ENCODE measurements at regions not wholly inside any gene's neighbourhood (a gene's known extent, or its start where the extent isn't known, plus 50 kb on each side); places are given as distances from the start of the nearest gene placed in this dataset.

DNA sequence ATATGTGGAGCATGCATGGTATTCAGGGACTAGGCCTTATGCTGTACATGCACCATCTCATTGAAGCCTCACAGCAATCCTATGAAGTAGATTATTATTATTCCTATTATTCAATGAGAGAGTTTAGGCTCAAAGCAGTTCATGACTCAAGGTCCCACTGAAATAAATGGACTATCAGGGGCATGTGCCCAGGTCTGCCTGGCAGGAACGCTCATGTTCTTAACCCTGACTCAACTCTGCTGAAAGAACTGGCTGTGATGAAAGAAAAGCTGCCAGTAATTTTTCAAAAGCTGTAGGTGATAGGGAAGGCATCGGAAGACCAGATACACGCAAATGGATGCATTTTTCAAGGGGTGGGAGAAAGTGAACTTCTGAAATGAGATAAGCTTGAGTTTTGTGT, 243.4 kb downstream of the PTTG2 start:
- TF ChIP-seq EZH2 (IDR thresholded peaks at IDR 0.05; ENCODE audit: borderline replicate concordance, low read depth, low read length) = no peak
- TF ChIP-seq, protein P1, sequence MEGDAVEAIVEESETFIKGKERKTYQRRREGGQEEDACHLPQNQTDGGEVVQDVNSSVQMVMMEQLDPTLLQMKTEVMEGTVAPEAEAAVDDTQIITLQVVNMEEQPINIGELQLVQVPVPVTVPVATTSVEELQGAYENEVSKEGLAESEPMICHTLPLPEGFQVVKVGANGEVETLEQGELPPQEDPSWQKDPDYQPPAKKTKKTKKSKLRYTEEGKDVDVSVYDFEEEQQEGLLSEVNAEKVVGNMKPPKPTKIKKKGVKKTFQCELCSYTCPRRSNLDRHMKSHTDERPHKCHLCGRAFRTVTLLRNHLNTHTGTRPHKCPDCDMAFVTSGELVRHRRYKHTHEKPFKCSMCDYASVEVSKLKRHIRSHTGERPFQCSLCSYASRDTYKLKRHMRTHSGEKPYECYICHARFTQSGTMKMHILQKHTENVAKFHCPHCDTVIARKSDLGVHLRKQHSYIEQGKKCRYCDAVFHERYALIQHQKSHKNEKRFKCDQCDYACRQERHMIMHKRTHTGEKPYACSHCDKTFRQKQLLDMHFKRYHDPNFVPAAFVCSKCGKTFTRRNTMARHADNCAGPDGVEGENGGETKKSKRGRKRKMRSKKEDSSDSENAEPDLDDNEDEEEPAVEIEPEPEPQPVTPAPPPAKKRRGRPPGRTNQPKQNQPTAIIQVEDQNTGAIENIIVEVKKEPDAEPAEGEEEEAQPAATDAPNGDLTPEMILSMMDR (IDR thresholded peaks at IDR 0.05 in 2 of 3, conservative IDR thresholded peaks at IDR 0.05 in 1 of 3; ENCODE audit: insufficient read depth in 2 of 3, low read depth in 1 of 3, low read length in 3 of 3) = no peak
- TF ChIP-seq ZNF124 (CRISPR knock-in tag; IDR thresholded peaks at IDR 0.05) = no peak
- TF ChIP-seq ELF1 (tag; IDR thresholded peaks at IDR 0.05) = no peak
- no peak for TF ChIP-seq ZNF140 (CRISPR knock-in tag; IDR thresholded peaks at IDR 0.05)
- TF ChIP-seq POLR2A (conservative IDR thresholded peaks at IDR 0.05) = no peak
- TF ChIP-seq RAD51 (IDR thresholded peaks at IDR 0.05; ENCODE audit: borderline replicate concordance, low read depth) = no peak
- TF ChIP-seq FOXJ3 (CRISPR knock-in tag; IDR thresholded peaks at IDR 0.05) = no peak
- TF ChIP-seq GATA2 (CRISPR knock-in tag; IDR thresholded peaks at IDR 0.05) = no peak
- TF ChIP-seq NFE2L1 (tag; IDR thresholded peaks at IDR 0.05; ENCODE audit: borderline replicate concordance, low read depth) = no peak
- TF ChIP-seq, protein P2, sequence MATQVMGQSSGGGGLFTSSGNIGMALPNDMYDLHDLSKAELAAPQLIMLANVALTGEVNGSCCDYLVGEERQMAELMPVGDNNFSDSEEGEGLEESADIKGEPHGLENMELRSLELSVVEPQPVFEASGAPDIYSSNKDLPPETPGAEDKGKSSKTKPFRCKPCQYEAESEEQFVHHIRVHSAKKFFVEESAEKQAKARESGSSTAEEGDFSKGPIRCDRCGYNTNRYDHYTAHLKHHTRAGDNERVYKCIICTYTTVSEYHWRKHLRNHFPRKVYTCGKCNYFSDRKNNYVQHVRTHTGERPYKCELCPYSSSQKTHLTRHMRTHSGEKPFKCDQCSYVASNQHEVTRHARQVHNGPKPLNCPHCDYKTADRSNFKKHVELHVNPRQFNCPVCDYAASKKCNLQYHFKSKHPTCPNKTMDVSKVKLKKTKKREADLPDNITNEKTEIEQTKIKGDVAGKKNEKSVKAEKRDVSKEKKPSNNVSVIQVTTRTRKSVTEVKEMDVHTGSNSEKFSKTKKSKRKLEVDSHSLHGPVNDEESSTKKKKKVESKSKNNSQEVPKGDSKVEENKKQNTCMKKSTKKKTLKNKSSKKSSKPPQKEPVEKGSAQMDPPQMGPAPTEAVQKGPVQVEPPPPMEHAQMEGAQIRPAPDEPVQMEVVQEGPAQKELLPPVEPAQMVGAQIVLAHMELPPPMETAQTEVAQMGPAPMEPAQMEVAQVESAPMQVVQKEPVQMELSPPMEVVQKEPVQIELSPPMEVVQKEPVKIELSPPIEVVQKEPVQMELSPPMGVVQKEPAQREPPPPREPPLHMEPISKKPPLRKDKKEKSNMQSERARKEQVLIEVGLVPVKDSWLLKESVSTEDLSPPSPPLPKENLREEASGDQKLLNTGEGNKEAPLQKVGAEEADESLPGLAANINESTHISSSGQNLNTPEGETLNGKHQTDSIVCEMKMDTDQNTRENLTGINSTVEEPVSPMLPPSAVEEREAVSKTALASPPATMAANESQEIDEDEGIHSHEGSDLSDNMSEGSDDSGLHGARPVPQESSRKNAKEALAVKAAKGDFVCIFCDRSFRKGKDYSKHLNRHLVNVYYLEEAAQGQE (IDR thresholded peaks at IDR 0.05; ENCODE audit: borderline replicate concordance) = no peak
- TF ChIP-seq, protein P2 (CRISPR knock-in tag; IDR thresholded peaks at IDR 0.05; ENCODE audit: low read depth) = no peak
- TF ChIP-seq, protein P3, sequence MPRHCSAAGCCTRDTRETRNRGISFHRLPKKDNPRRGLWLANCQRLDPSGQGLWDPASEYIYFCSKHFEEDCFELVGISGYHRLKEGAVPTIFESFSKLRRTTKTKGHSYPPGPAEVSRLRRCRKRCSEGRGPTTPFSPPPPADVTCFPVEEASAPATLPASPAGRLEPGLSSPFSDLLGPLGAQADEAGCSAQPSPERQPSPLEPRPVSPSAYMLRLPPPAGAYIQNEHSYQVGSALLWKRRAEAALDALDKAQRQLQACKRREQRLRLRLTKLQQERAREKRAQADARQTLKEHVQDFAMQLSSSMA (CRISPR knock-in tag; IDR thresholded peaks at IDR 0.05) = no peak

All from K562 (cell line).